NCI-H2107 treated with DMSO at 0.1 percent for 48 hours (cell line): ENCODE measurements at regions not wholly inside any gene's neighbourhood (a gene's known extent, or its start where the extent isn't known, plus 50 kb on each side); places are given as distances from the start of the nearest gene placed in this dataset.

Experiments
- DNase-seq: peaks from one replicate; lab custom pipeline; 2025; ENCODE audit not compliant: unreplicated experiment; lab: John Stamatoyannopoulos, UW

GRCh38 chr7:121456785-121457359 lies 60.8 kb upstream of the FAM3C start:
- no peak for DNase-seq

GRCh38 chr7:121456015-121456414 lies 59.9 kb upstream of the FAM3C start:
- no peak for DNase-seq

- no peak for DNase-seq
Measured at GRCh38 chr7:121452389-121452788, 56.3 kb upstream of the FAM3C start.

GRCh38 chr7:121451367-121452094 lies 55.4 kb upstream of the FAM3C start:
- no peak for DNase-seq

- DNase-seq, result no peak
Measured at GRCh38 chr7:121450631-121451198, 54.6 kb upstream of the FAM3C start.

GRCh38 chr7:121449735-121450240 lies 53.7 kb upstream of the FAM3C start:
- DNase-seq, result no peak

- no peak for DNase-seq
Measured at GRCh38 chr7:121449329-121449728, 53.2 kb upstream of the FAM3C start.

GRCh38 chr7:121448429-121448828 lies 52.3 kb upstream of the FAM3C start:
- DNase-seq, result no peak

- DNase-seq, result no peak
Measured at GRCh38 chr7:121447911-121448300, 51.8 kb upstream of the FAM3C start.

GRCh38 chr7:121447243-121447910 lies 51.3 kb upstream of the FAM3C start:
- no peak for DNase-seq

- no peak for DNase-seq
Measured at GRCh38 chr7:121446526-121446925, 50.4 kb upstream of the FAM3C start.
